ENCODE measurements at regions not wholly inside any gene's neighbourhood (a gene's known extent, or its start where the extent isn't known, plus 50 kb on each side); places are given as distances from the start of the nearest gene placed in this dataset.

DNA sequence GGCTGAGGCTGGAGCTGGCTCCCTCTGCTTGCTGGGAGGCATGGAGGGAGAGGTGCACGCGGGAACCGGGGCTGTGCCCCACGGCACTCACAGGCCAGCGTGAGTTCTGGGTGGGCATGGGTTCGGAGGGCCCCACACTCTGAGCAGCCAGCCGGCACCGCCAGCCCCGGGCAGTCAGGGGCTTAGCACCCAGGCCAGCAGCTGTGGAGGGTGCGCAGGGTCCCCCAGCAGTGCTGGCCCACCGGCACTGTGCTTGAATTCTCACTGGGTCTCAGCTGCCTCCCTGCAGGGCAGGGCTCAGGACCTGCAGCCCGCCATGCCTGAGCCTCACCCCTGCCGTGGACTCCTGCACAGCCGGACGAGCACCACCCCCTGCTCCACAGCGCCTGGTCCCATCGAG is 164.9 kb upstream of the PLD5 start:
- DNase-seq (ENCODE audit: low read depth, low spot score) = no peak
- H3K27me3 ChIP-seq (ENCODE audit: insufficient read depth, low read length) = no peaks in the 10 kb centered on the region
- H3K9me3 ChIP-seq (ENCODE audit: control insufficient read depth in 1 of 2, insufficient read depth in 1 of 2, low read depth in 1 of 2, low read length in 2 of 2) = no peaks in the 10 kb centered on the region
- no peak overlapping the region for H2AFZ ChIP-seq (ENCODE audit: low read depth, low read length, poor library complexity, severe bottlenecking)
- no peaks in the 10 kb centered on the region for H3K9me2 ChIP-seq (ENCODE audit: insufficient read depth)
- H3K4me2 ChIP-seq (ENCODE audit: low read length) = no peak overlapping the region
- H3K27ac ChIP-seq (ENCODE audit: low read depth, low read length) = no peak overlapping the region
- ATAC-seq = no peak
- H3K79me2 ChIP-seq (ENCODE audit: insufficient read depth, low read length) = no peaks in the 10 kb centered on the region
- no peaks in the 10 kb centered on the region for H3K4me1 ChIP-seq (ENCODE audit: control insufficient read depth in 1 of 2, insufficient read depth in 2 of 2, low read length in 2 of 2)
- ChIA-PET CTCF (no interaction called here), POLR2A (no interaction called here), RAD21 (ENCODE audit: low non-redundant PET in 1 of 2, low total read pairs in 2 of 2, uncharacterized antibody in 2 of 2, unreplicated experiment in 2 of 2) (no interaction called here)
- intact Hi-C loops (cut with micrococcal nuclease) = no loop called here
- no peaks in the 10 kb centered on the region for H4K20me1 ChIP-seq (ENCODE audit: insufficient read depth)
- BruUV-seq (replicated peaks) = no TSS peak
- no peak for TF ChIP-seq ELF1 (IDR thresholded peaks at IDR 0.05; ENCODE audit: borderline replicate concordance, low read depth)
- no peak for TF ChIP-seq SP1 (IDR thresholded peaks at IDR 0.05; ENCODE audit: low read depth)
- no peak for TF ChIP-seq FOSL1 (IDR thresholded peaks at IDR 0.05; ENCODE audit: low read depth)
- no peak for TF ChIP-seq POLR2AphosphoS5 (IDR thresholded peaks at IDR 0.05; ENCODE audit: low read depth, low read length)
- TF ChIP-seq SIN3A (IDR thresholded peaks at IDR 0.05; ENCODE audit: low read depth) = no peak
- no peak for TF ChIP-seq TCF7L2 (IDR thresholded peaks at IDR 0.05; ENCODE audit: borderline replicate concordance, extremely low read depth, insufficient read depth, insufficient read length)
- TF ChIP-seq, protein P1, sequence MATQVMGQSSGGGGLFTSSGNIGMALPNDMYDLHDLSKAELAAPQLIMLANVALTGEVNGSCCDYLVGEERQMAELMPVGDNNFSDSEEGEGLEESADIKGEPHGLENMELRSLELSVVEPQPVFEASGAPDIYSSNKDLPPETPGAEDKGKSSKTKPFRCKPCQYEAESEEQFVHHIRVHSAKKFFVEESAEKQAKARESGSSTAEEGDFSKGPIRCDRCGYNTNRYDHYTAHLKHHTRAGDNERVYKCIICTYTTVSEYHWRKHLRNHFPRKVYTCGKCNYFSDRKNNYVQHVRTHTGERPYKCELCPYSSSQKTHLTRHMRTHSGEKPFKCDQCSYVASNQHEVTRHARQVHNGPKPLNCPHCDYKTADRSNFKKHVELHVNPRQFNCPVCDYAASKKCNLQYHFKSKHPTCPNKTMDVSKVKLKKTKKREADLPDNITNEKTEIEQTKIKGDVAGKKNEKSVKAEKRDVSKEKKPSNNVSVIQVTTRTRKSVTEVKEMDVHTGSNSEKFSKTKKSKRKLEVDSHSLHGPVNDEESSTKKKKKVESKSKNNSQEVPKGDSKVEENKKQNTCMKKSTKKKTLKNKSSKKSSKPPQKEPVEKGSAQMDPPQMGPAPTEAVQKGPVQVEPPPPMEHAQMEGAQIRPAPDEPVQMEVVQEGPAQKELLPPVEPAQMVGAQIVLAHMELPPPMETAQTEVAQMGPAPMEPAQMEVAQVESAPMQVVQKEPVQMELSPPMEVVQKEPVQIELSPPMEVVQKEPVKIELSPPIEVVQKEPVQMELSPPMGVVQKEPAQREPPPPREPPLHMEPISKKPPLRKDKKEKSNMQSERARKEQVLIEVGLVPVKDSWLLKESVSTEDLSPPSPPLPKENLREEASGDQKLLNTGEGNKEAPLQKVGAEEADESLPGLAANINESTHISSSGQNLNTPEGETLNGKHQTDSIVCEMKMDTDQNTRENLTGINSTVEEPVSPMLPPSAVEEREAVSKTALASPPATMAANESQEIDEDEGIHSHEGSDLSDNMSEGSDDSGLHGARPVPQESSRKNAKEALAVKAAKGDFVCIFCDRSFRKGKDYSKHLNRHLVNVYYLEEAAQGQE (IDR thresholded peaks at IDR 0.05; ENCODE audit: low read depth) = no peak
- TF ChIP-seq, protein P2, sequence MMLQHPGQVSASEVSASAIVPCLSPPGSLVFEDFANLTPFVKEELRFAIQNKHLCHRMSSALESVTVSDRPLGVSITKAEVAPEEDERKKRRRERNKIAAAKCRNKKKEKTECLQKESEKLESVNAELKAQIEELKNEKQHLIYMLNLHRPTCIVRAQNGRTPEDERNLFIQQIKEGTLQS (IDR thresholded peaks at IDR 0.05) = no peak
- TF ChIP-seq, protein P3, sequence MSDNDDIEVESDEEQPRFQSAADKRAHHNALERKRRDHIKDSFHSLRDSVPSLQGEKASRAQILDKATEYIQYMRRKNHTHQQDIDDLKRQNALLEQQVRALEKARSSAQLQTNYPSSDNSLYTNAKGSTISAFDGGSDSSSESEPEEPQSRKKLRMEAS (IDR thresholded peaks at IDR 0.05) = no peak
- TF ChIP-seq, protein P4, sequence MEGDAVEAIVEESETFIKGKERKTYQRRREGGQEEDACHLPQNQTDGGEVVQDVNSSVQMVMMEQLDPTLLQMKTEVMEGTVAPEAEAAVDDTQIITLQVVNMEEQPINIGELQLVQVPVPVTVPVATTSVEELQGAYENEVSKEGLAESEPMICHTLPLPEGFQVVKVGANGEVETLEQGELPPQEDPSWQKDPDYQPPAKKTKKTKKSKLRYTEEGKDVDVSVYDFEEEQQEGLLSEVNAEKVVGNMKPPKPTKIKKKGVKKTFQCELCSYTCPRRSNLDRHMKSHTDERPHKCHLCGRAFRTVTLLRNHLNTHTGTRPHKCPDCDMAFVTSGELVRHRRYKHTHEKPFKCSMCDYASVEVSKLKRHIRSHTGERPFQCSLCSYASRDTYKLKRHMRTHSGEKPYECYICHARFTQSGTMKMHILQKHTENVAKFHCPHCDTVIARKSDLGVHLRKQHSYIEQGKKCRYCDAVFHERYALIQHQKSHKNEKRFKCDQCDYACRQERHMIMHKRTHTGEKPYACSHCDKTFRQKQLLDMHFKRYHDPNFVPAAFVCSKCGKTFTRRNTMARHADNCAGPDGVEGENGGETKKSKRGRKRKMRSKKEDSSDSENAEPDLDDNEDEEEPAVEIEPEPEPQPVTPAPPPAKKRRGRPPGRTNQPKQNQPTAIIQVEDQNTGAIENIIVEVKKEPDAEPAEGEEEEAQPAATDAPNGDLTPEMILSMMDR (IDR thresholded peaks at IDR 0.05 in 2 of 3, conservative IDR thresholded peaks at IDR 0.05 in 1 of 3; ENCODE audit: borderline replicate concordance in 1 of 3, insufficient read depth in 1 of 3, low read depth in 2 of 3, low read length in 2 of 3) = no peak
- no peak for TF ChIP-seq ZNF274 (IDR thresholded peaks at IDR 0.05; ENCODE audit: low read depth, low read length)
- no peak for TF ChIP-seq ZFX (IDR thresholded peaks at IDR 0.05)
- TF ChIP-seq SRF (IDR thresholded peaks at IDR 0.05; ENCODE audit: low read depth) = no peak
- no peak for TF ChIP-seq POLR2A (IDR thresholded peaks at IDR 0.05; ENCODE audit: borderline replicate concordance, extremely low read depth, insufficient read depth, insufficient read length)
- no peak for TF ChIP-seq CBX3 (IDR thresholded peaks at IDR 0.05; ENCODE audit: low read depth)
- TF ChIP-seq, protein P5, sequence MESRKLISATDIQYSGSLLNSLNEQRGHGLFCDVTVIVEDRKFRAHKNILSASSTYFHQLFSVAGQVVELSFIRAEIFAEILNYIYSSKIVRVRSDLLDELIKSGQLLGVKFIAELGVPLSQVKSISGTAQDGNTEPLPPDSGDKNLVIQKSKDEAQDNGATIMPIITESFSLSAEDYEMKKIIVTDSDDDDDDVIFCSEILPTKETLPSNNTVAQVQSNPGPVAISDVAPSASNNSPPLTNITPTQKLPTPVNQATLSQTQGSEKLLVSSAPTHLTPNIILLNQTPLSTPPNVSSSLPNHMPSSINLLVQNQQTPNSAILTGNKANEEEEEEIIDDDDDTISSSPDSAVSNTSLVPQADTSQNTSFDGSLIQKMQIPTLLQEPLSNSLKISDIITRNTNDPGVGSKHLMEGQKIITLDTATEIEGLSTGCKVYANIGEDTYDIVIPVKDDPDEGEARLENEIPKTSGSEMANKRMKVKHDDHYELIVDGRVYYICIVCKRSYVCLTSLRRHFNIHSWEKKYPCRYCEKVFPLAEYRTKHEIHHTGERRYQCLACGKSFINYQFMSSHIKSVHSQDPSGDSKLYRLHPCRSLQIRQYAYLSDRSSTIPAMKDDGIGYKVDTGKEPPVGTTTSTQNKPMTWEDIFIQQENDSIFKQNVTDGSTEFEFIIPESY (IDR thresholded peaks at IDR 0.05; ENCODE audit: extremely low read depth, insufficient replicate concordance, low read length) = no peak
- no peak for TF ChIP-seq CEBPB (IDR thresholded peaks at IDR 0.05; ENCODE audit: low read depth)
- no peak for TF ChIP-seq EGR1 (IDR thresholded peaks at IDR 0.05; ENCODE audit: low read depth)
- TF ChIP-seq EZH2phosphoT487 (IDR thresholded peaks at IDR 0.05; ENCODE audit: borderline replicate concordance) = no peak
- H3K4me3 ChIP-seq (replicated peaks in 1 of 2; ENCODE audit: low read depth in 1 of 2, low read length in 2 of 2) = no peak overlapping the region
- no peaks in the 10 kb centered on the region for H3K36me3 ChIP-seq (ENCODE audit: control insufficient read depth in 1 of 2, insufficient read depth in 2 of 2, low read length in 2 of 2)
- no peak overlapping the region for H3K9ac ChIP-seq (ENCODE audit: low read length)
